ENCODE measurements at regions not wholly inside any gene's neighbourhood (a gene's known extent, or its start where the extent isn't known, plus 50 kb on each side); places are given as distances from the start of the nearest gene placed in this dataset.

- Histone ChIP-seq H3K9me3 (no peaks in the 10 kb centered on the region), H3K4me3 (no peak overlapping the region), H3K27me3 (no peaks in the 10 kb centered on the region), H3K36me3 (no peaks in the 10 kb centered on the region)
- no peak for DNase-seq
Measured at GRCh38 chr2:104790100-104790811, 63.7 kb upstream of the POU3F3 start.

DNA sequence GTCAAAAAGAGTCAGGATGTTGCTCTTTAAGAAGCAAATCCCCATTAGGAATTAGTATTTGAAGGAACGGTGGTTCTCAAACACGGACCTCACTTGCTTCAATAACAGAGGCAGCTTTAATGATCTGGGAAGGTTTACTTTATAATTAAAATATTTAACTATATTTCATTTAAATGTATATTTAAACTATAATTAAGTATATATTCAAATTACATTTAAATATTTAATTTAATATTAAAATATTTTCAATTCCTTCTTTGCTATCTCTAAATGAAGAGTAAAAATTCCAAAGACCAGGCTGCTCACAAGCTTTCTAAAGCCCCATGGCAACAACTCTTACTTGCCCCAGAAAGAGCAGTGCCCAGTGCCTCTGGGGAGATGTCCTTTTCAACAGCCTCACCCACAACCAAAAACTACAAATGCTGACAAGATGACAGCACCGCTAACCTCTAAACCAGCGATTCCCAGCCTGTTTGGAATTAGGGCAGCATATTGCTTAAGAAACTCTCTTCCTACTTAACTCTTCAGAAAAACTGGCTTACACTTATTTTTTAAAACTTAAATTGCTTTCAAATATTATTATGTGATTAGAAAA lies 62.9 kb upstream of the POU3F3 start:
- no peak overlapping the region for H3K4me3 ChIP-seq
- no peaks in the 10 kb centered on the region for H3K36me3 ChIP-seq
- no peaks in the 10 kb centered on the region for H3K9me3 ChIP-seq
- DNase-seq = no peak
- no peaks in the 10 kb centered on the region for H3K27me3 ChIP-seq

- Histone ChIP-seq H3K4me3 (no peak overlapping the region), H3K36me3 (no peaks in the 10 kb centered on the region), H3K27me3 (no peaks in the 10 kb centered on the region), H3K9me3 (no peaks in the 10 kb centered on the region)
- DNase-seq = no peak
Measured at GRCh38 chr2:104793966-104794365, 59.9 kb upstream of the POU3F3 start.

GRCh38 chr2:104794441-104794840 lies 59.5 kb upstream of the POU3F3 start:
- no peaks in the 10 kb centered on the region for H3K27me3 ChIP-seq
- no peaks in the 10 kb centered on the region for H3K9me3 ChIP-seq
- no peak overlapping the region for H3K4me3 ChIP-seq
- DNase-seq = no peak
- no peaks in the 10 kb centered on the region for H3K36me3 ChIP-seq

Measured in MG63 (cell line).